A673 (cell line): ENCODE measurements at regions not wholly inside any gene's neighbourhood (a gene's known extent, or its start where the extent isn't known, plus 50 kb on each side); places are given as distances from the start of the nearest gene placed in this dataset.

Source experiments
- BruUV-seq: library from RNA; stranded (reverse); fragments of 400-500 nt; replicated peaks from 2 replicates; lab custom pipeline; 2021; lab: Mats Ljungman, UMichigan
- CTCF ChIA-PET: fragments of 300-600 bp; sonication (Branson Sonifier 250); formaldehyde crosslinking; loops from one replicate; lab custom pipeline; 2022; ENCODE audit warnings: antibody characterized with exemption; lab: Charles Lee
- POLR2A ChIA-PET: fragments of 300-600 bp; sonication (Branson Sonifier 250); formaldehyde crosslinking; loops from one replicate; lab custom pipeline; 2022; ENCODE audit warnings: antibody characterized with exemption; ENCODE audit not compliant: low non-redundant PET; lab: Charles Lee
- DNase-seq: peaks from one replicate; pipeline ENCODE4 v3.0.0-alpha.2; 2015; ENCODE audit warnings: low spot score
- H3K27ac ChIP-seq: fragments of 200-600 bp; sonication (generic); 2 replicates; pipeline ENCODE4 v1.5.1; 2016; ENCODE audit warnings: mixed run types, low read depth, mild to moderate bottlenecking, mixed read lengths, antibody characterized with exemption, low read length; ENCODE audit not compliant: poor library complexity, severe bottlenecking
- H3K27me3 ChIP-seq: fragments of 200-600 bp; sonication (generic); replicated peaks from 2 replicates; pipeline ENCODE4 v1.6.1; 2017; ENCODE audit warnings: mixed run types, low read depth, mild to moderate bottlenecking, mixed read lengths, antibody characterized with exemption, low read length; ENCODE audit not compliant: insufficient read depth, poor library complexity
- H3K36me3 ChIP-seq: fragments of 200-600 bp; sonication (generic); 2 replicates; pipeline ENCODE4 v1.6.1; 2016; ENCODE audit warnings: mixed run types, mild to moderate bottlenecking, mixed read lengths, antibody characterized with exemption, low read length; ENCODE audit not compliant: insufficient read depth, poor library complexity, severe bottlenecking
- H3K4me1 ChIP-seq: fragments of 200-600 bp; sonication (generic); 2 replicates; pipeline ENCODE4 v1.6.1; 2017; ENCODE audit warnings: mixed run types, mild to moderate bottlenecking, mixed read lengths, antibody characterized with exemption, low read length; ENCODE audit not compliant: insufficient read depth, poor library complexity, severe bottlenecking
- H3K4me3 ChIP-seq: fragments of 200-600 bp; sonication (generic); 2 replicates; pipeline ENCODE4 v1.5.1; 2016; ENCODE audit warnings: low read depth, mixed run types, mild to moderate bottlenecking, mixed read lengths, low read length; ENCODE audit not compliant: poor library complexity, severe bottlenecking
- H3K9me3 ChIP-seq: fragments of 200-600 bp; sonication (generic); 2 replicates; pipeline ENCODE4 v1.6.1; 2016; ENCODE audit warnings: mixed run types, low read depth, mild to moderate bottlenecking, mixed read lengths, antibody characterized with exemption, low read length; ENCODE audit not compliant: poor library complexity, severe bottlenecking
- CTCF ChIP-seq: fragments of 300-800, 200-600 bp; sonication (generic); conservative IDR thresholded peaks from 2 replicates; pipeline ENCODE4 v1.5.1; 2017; ENCODE audit warnings: low read depth, mild to moderate bottlenecking, antibody characterized with exemption, low read length, moderate library complexity, mixed read lengths
- EZH2 ChIP-seq: fragments of 200-600 bp; sonication (generic); IDR thresholded peaks from 2 replicates; pipeline ENCODE4 v1.6.1; 2017; ENCODE audit warnings: borderline replicate concordance, low read depth, mild to moderate bottlenecking, mixed read lengths, antibody characterized with exemption, low read length; ENCODE audit not compliant: poor library complexity, severe bottlenecking
- intact Hi-C: fragments of 100-400 bp; cut with micrococcal nuclease; formaldehyde crosslinking; loops from one replicate; pipeline ENCODE4 v1.10.0; 2022; ENCODE audit not compliant: unreplicated experiment

DNA sequence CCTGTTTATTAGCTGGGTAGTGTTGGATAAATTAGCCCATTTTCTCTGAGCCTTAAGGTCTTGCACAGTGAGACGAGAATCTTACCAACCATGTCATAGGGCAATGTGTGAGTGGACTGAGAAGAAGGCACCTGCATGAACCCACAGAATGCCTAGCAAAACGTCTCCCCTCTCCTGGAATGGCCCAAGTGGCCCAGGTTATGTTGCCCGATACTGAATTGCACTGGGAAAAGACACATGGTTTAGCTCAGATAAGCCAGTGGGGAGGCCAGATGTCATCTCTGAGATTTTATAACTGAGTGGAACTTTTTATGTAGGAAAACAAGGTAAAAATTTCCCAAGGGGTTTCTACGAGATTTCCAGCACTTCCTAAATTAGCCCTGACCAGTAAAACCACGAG lies 104.7 kb upstream of the IKZF1 start:
- H3K4me3 ChIP-seq = no peak overlapping the region
- H3K4me1 ChIP-seq = no peaks in the 10 kb centered on the region
- ChIA-PET POLR2A (no interaction called here), CTCF (no interaction called here)
- intact Hi-C loops = no loop called here
- no peak for DNase-seq
- H3K27me3 ChIP-seq = peaks cover 4% of the 10 kb centered on the region
- H3K36me3 ChIP-seq = no peaks in the 10 kb centered on the region
- TF ChIP-seq CTCF (no peak), EZH2 (no peak)
- BruUV-seq = no TSS peak
- H3K9me3 ChIP-seq = no peaks in the 10 kb centered on the region
- no peak overlapping the region for H3K27ac ChIP-seq

DNA sequence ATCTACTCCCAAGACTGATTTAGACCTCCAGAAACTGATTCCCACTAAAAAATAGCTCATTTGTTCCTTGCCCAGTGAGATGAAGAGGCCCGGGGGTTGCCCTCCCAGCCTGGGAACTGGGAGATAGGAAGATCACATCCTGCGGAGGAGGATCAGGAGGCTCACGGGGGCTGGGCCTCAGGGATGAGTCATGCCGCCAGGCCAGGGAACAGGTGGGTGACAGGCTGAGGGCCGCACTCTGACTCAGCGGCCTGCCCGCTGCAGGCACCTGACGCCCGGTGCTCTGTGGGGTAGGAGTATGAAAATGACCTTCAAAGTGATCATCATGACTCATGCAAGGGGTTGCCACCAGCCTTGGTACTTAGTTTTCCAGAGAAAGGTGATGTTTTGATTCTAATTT lies 104.5 kb upstream of the ZPBP start:
- H3K4me1 ChIP-seq = no peaks in the 10 kb centered on the region
- ChIA-PET POLR2A (interaction anchor here (0.6 kb wide), 1 partner anchor 10 kb away, joined by 12 read pairs; no protein-coding TSS in a partner anchor), CTCF (no interaction called here)
- no peak overlapping the region for H3K4me3 ChIP-seq
- H3K9me3 ChIP-seq = no peaks in the 10 kb centered on the region
- DNase-seq = no peak
- H3K27me3 ChIP-seq = peaks cover 23% of the 10 kb centered on the region
- no peak for TF ChIP-seq CTCF
- TF ChIP-seq EZH2 = no peak
- H3K36me3 ChIP-seq = no peaks in the 10 kb centered on the region
- intact Hi-C loops = no loop called here
- no peak overlapping the region for H3K27ac ChIP-seq
- no TSS peak for BruUV-seq

GRCh38 chr7:50196719-50197118 lies 103.7 kb upstream of the ZPBP start:
- peaks cover 29% of the 10 kb centered on the region for H3K27me3 ChIP-seq
- CTCF ChIA-PET = no interaction called here

More at GRCh38 chr7:50196719-50197118, 103.7 kb upstream of the ZPBP start:
- no TSS peak for BruUV-seq
- H3K9me3 ChIP-seq = no peaks in the 10 kb centered on the region
- no peaks in the 10 kb centered on the region for H3K36me3 ChIP-seq
- POLR2A ChIA-PET = no interaction called here
- no peak for DNase-seq
- TF ChIP-seq CTCF = no peak
- no peak overlapping the region for H3K27ac ChIP-seq
- no peak overlapping the region for H3K4me3 ChIP-seq
- no peaks in the 10 kb centered on the region for H3K4me1 ChIP-seq
- intact Hi-C loops = no loop called here
